ENCODE measurements at regions not wholly inside any gene's neighbourhood (a gene's known extent, or its start where the extent isn't known, plus 50 kb on each side); places are given as distances from the start of the nearest gene placed in this dataset.

- no peaks in the 10 kb centered on the region for H3K4me1 ChIP-seq (ENCODE audit: insufficient read depth, insufficient read length)
- peaks cover 25% of the 10 kb centered on the region; the same call in 1 of the 2 replicates for H3K9me3 ChIP-seq (ENCODE audit: insufficient read depth, low read length)
- H3K4me3 ChIP-seq (ENCODE audit: insufficient read length, low read depth), result no peak overlapping the region
- no peak for DNase-seq (ENCODE audit: low read depth, low spot score)
- TF ChIP-seq SUZ12 (IDR thresholded peaks at IDR 0.05; ENCODE audit: extremely low read depth, insufficient read depth, insufficient read length) (no peak), YY1 (IDR thresholded peaks at IDR 0.05; ENCODE audit: insufficient read depth, insufficient read length) (no peak), ZNF274 (IDR thresholded peaks at IDR 0.05; ENCODE audit: low read depth, low read length) (no peak)
- H3K27me3 ChIP-seq (ENCODE audit: insufficient read depth, insufficient read length), result no peaks in the 10 kb centered on the region
- H3K36me3 ChIP-seq (ENCODE audit: insufficient read depth, insufficient read length, low read length), result no peaks in the 10 kb centered on the region
- H3K9ac ChIP-seq (ENCODE audit: insufficient read length, low read depth), result no peak overlapping the region
Observed at GRCh38 chr1:60431593-60431992, 358.0 kb upstream of the C1orf87 start.

- no peak overlapping the region for H3K4me3 ChIP-seq (ENCODE audit: insufficient read length, low read depth)
- DNase-seq (ENCODE audit: low read depth, low spot score), result no peak
- H3K9ac ChIP-seq (ENCODE audit: insufficient read length, low read depth), result no peak overlapping the region
- no peaks in the 10 kb centered on the region for H3K36me3 ChIP-seq (ENCODE audit: insufficient read depth, insufficient read length, low read length)
- peaks cover 24% of the 10 kb centered on the region; the same call in 1 of the 2 replicates for H3K9me3 ChIP-seq (ENCODE audit: insufficient read depth, low read length)
- H3K27me3 ChIP-seq (ENCODE audit: insufficient read depth, insufficient read length), result no peaks in the 10 kb centered on the region
- H3K4me1 ChIP-seq (ENCODE audit: insufficient read depth, insufficient read length), result no peaks in the 10 kb centered on the region
- TF ChIP-seq YY1 (IDR thresholded peaks at IDR 0.05; ENCODE audit: insufficient read depth, insufficient read length) (no peak), SUZ12 (IDR thresholded peaks at IDR 0.05; ENCODE audit: extremely low read depth, insufficient read depth, insufficient read length) (no peak)
Observed at GRCh38 chr1:60430375-60430774, 356.8 kb upstream of the C1orf87 start.

GRCh38 chr1:60428127-60428526, 354.6 kb upstream of the C1orf87 start:
- Histone ChIP-seq H3K27me3 (ENCODE audit: insufficient read depth, insufficient read length) (no peaks in the 10 kb centered on the region), H3K4me3 (ENCODE audit: insufficient read length, low read depth) (no peak overlapping the region), H3K36me3 (ENCODE audit: insufficient read depth, insufficient read length, low read length) (no peaks in the 10 kb centered on the region), H3K4me1 (ENCODE audit: insufficient read depth, insufficient read length) (no peaks in the 10 kb centered on the region), H3K9me3 (ENCODE audit: insufficient read depth, low read length) (peaks cover 9% of the 10 kb centered on the region; the same call in 1 of the 2 replicates), H3K9ac (ENCODE audit: insufficient read length, low read depth) (no peak overlapping the region)
- no peak for DNase-seq (ENCODE audit: low read depth, low spot score)
- TF ChIP-seq YY1 (IDR thresholded peaks at IDR 0.05; ENCODE audit: insufficient read depth, insufficient read length), result no peak
- no peak for TF ChIP-seq SUZ12 (IDR thresholded peaks at IDR 0.05; ENCODE audit: extremely low read depth, insufficient read depth, insufficient read length)
- no peak for TF ChIP-seq ZNF274 (IDR thresholded peaks at IDR 0.05; ENCODE audit: low read depth, low read length)

- no peaks in the 10 kb centered on the region for H3K27me3 ChIP-seq (ENCODE audit: insufficient read depth, insufficient read length)
- no peaks in the 10 kb centered on the region for H3K4me1 ChIP-seq (ENCODE audit: insufficient read depth, insufficient read length)
- TF ChIP-seq SUZ12 (IDR thresholded peaks at IDR 0.05; ENCODE audit: extremely low read depth, insufficient read depth, insufficient read length), result no peak
- no peak for TF ChIP-seq ZNF274 (IDR thresholded peaks at IDR 0.05; ENCODE audit: low read depth, low read length)
- no peak for TF ChIP-seq YY1 (IDR thresholded peaks at IDR 0.05; ENCODE audit: insufficient read depth, insufficient read length)
- no peaks in the 10 kb centered on the region for H3K36me3 ChIP-seq (ENCODE audit: insufficient read depth, insufficient read length, low read length)
- no peak overlapping the region for H3K9ac ChIP-seq (ENCODE audit: insufficient read length, low read depth)
- H3K9me3 ChIP-seq (ENCODE audit: insufficient read depth, low read length), result peaks cover 6% of the 10 kb centered on the region; the same call in 1 of the 2 replicates
- no peak for DNase-seq (ENCODE audit: low read depth, low spot score)
- no peak overlapping the region for H3K4me3 ChIP-seq (ENCODE audit: insufficient read length, low read depth)
Observed at GRCh38 chr1:60427701-60428100, 354.1 kb upstream of the C1orf87 start.

- DNase-seq (ENCODE audit: low read depth, low spot score), result no peak
- Histone ChIP-seq H3K4me1 (ENCODE audit: insufficient read depth, insufficient read length) (no peaks in the 10 kb centered on the region), H3K9me3 (ENCODE audit: insufficient read depth, low read length) (peaks cover 2% of the 10 kb centered on the region; the same call in 1 of the 2 replicates), H3K27me3 (ENCODE audit: insufficient read depth, insufficient read length) (no peaks in the 10 kb centered on the region), H3K9ac (ENCODE audit: insufficient read length, low read depth) (no peak overlapping the region), H3K4me3 (ENCODE audit: insufficient read length, low read depth) (no peak overlapping the region), H3K36me3 (ENCODE audit: insufficient read depth, insufficient read length, low read length) (no peaks in the 10 kb centered on the region)
- no peak for TF ChIP-seq SUZ12 (IDR thresholded peaks at IDR 0.05; ENCODE audit: extremely low read depth, insufficient read depth, insufficient read length)
- no peak for TF ChIP-seq YY1 (IDR thresholded peaks at IDR 0.05; ENCODE audit: insufficient read depth, insufficient read length)
- no peak for TF ChIP-seq ZNF274 (IDR thresholded peaks at IDR 0.05; ENCODE audit: low read depth, low read length)
Observed at GRCh38 chr1:60427194-60427593, 353.6 kb upstream of the C1orf87 start.

GRCh38 chr1:60425528-60425927, 352.0 kb upstream of the C1orf87 start:
- H3K9me3 ChIP-seq (ENCODE audit: insufficient read depth, low read length), result peaks cover 10% of the 10 kb centered on the region
- TF ChIP-seq SUZ12 (IDR thresholded peaks at IDR 0.05; ENCODE audit: extremely low read depth, insufficient read depth, insufficient read length), result no peak
- no peak for TF ChIP-seq ZNF274 (IDR thresholded peaks at IDR 0.05; ENCODE audit: low read depth, low read length)
- TF ChIP-seq YY1 (IDR thresholded peaks at IDR 0.05; ENCODE audit: insufficient read depth, insufficient read length), result no peak

GRCh38 chr1:60423146-60423780, 349.7 kb upstream of the C1orf87 start:
- Histone ChIP-seq H3K9me3 (ENCODE audit: insufficient read depth, low read length) (peaks cover 10% of the 10 kb centered on the region), H3K36me3 (ENCODE audit: insufficient read depth, insufficient read length, low read length) (no peaks in the 10 kb centered on the region), H3K4me3 (ENCODE audit: insufficient read length, low read depth) (no peak overlapping the region), H3K4me1 (ENCODE audit: insufficient read depth, insufficient read length) (no peaks in the 10 kb centered on the region), H3K9ac (ENCODE audit: insufficient read length, low read depth) (no peak overlapping the region), H3K27me3 (ENCODE audit: insufficient read depth, insufficient read length) (no peaks in the 10 kb centered on the region)
- TF ChIP-seq SUZ12 (IDR thresholded peaks at IDR 0.05; ENCODE audit: extremely low read depth, insufficient read depth, insufficient read length) (no peak), YY1 (IDR thresholded peaks at IDR 0.05; ENCODE audit: insufficient read depth, insufficient read length) (no peak), ZNF274 (IDR thresholded peaks at IDR 0.05; ENCODE audit: low read depth, low read length) (no peak)
- DNase-seq (ENCODE audit: low read depth, low spot score), result no peak

More at GRCh38 chr1:60425528-60425927, 352.0 kb upstream of the C1orf87 start:
- no peak overlapping the region for H3K9ac ChIP-seq (ENCODE audit: insufficient read length, low read depth)
- no peaks in the 10 kb centered on the region for H3K36me3 ChIP-seq (ENCODE audit: insufficient read depth, insufficient read length, low read length)
- no peak overlapping the region for H3K4me3 ChIP-seq (ENCODE audit: insufficient read length, low read depth)
- peak; percentile 27 for DNase-seq (ENCODE audit: low read depth, low spot score)
- no peaks in the 10 kb centered on the region for H3K27me3 ChIP-seq (ENCODE audit: insufficient read depth, insufficient read length)
- no peaks in the 10 kb centered on the region for H3K4me1 ChIP-seq (ENCODE audit: insufficient read depth, insufficient read length)
